Transverse colon (tissue), 4 donors: ENCODE measurements at regions not wholly inside any gene's neighbourhood (a gene's known extent, or its start where the extent isn't known, plus 50 kb on each side); places are given as distances from the start of the nearest gene placed in this dataset.

Experiments used
- DNase-seq: peaks from one replicate; pipeline ENCODE4 v3.0.0-alpha.2; 2019
- H3K27ac ChIP-seq, 4 donors: fragments of 200-600 bp; sonication (generic); 2 replicates each; pipeline ENCODE4 v1.5.1; 2016 to 2018; ENCODE audit warnings: inconsistent platforms in 4 of 4
- H3K27me3 ChIP-seq: fragments of 200-600 bp; sonication (generic); 2 replicates; pipeline ENCODE4 v1.5.1; 2017; ENCODE audit warnings: inconsistent platforms
- H3K36me3 ChIP-seq, 4 donors: fragments of 200-600 bp; sonication (generic); 2 replicates each; pipeline ENCODE4 v1.5.1; 2017 to 2019; ENCODE audit warnings: inconsistent platforms in 4 of 4
- H3K4me1 ChIP-seq, 4 donors: fragments of 200-600 bp; sonication (generic); 2 replicates each; pipeline ENCODE4 v1.5.1; 2017 to 2020; ENCODE audit warnings: inconsistent platforms in 4 of 4
- H3K4me3 ChIP-seq, 4 donors: fragments of 200-600 bp; sonication (generic); 1 replicate in 1 of 4; 2 replicates in 3 of 4; pipeline versions ENCODE4 v1.5.1 to v1.6.1; 2017 to 2019; ENCODE audit warnings: inconsistent platforms in 4 of 4
- H3K9me3 ChIP-seq, 2 donors: fragments of 200-600 bp; sonication (generic); 2 replicates each; pipeline ENCODE4 v1.5.1; 2017 to 2019; ENCODE audit warnings: inconsistent platforms in 2 of 2
- CTCF ChIP-seq, 5 experiments: fragments of 200-600 bp in 3 of 5; fragments of 450-650 bp in 2 of 5; sonication (generic) in 3 of 5; IDR thresholded peaks; 1 replicate in 2 of 5; 2 replicates in 3 of 5; pipeline ENCODE4 v1.5.1; 2016 to 2017; ENCODE audit warnings: antibody characterized with exemption in 5 of 5, inconsistent platforms in 3 of 5, mild to moderate bottlenecking in 2 of 5, moderate library complexity in 1 of 5
- EP300 ChIP-seq: sonication (generic); formaldehyde crosslinking; IDR thresholded peaks from one replicate; pipeline ENCODE4 v1.6.1; 2017; ENCODE audit warnings: antibody characterized with exemption, low read depth
- POLR2A ChIP-seq: fragments of 450-650 bp; IDR thresholded peaks from one replicate; pipeline ENCODE4 v1.6.1; 2016; ENCODE audit warnings: antibody characterized with exemption, mild to moderate bottlenecking, moderate library complexity
- POLR2AphosphoS5 ChIP-seq, 3 donors: sonication (generic); formaldehyde crosslinking; IDR thresholded peaks; one replicate each; pipeline ENCODE4 v1.6.1; 2016; ENCODE audit warnings: antibody characterized with exemption in 3 of 3
- WGBS, 2 donors: methylation state at CpG; one replicate each; pipeline ENCODE4 v1.1.5; 2018; ENCODE audit warnings: low coverage in 1 of 2; 5-methylcytosine and 5-hydroxymethylcytosine counted together
- in situ Hi-C, 4 donors: fragments of 200-750 bp; cut with MboI; loops; one replicate each; pipeline versions ENCODE4 v1.15.0 to v1.15.1; 2017; ENCODE audit warnings: low sequenced_read_pairs in 3 of 4, low pct_ligation_motif_present in 1 of 4, low pct_unique_long_range_greater_than_20kb in 1 of 4
- intact Hi-C: fragments of 100-400 bp; cut with DNase I; formaldehyde crosslinking; loops from one replicate; pipeline ENCODE4 v1.15.1; 2023; ENCODE audit warnings: low total_unique reads

GRCh38 chr3:144252896-144253295 lies 281.3 kb downstream of the DIPK2A start:
- intact Hi-C loops (no loop called here), in situ Hi-C loops (no loop called here)
- TF ChIP-seq CTCF (IDR thresholded peaks at IDR 0.05), result no peak
- no peak for TF ChIP-seq EP300
- TF ChIP-seq POLR2A, result no peak
- TF ChIP-seq POLR2AphosphoS5 (IDR thresholded peaks at IDR 0.05), result no peak
- H3K9me3 ChIP-seq, result no peaks in the 10 kb centered on the region
- H3K4me3 ChIP-seq, result no peak overlapping the region
- no peak overlapping the region for H3K27ac ChIP-seq
- H3K4me1 ChIP-seq, result no peaks in the 10 kb centered on the region
- 58 to 59% methylated on average over 3 of the region's 3 CpGs for WGBS, 2 donors
- H3K36me3 ChIP-seq, result no peaks in the 10 kb centered on the region
- DNase-seq, result no peak
- H3K27me3 ChIP-seq, result no peaks in the 10 kb centered on the region

- no peak for TF ChIP-seq EP300
- TF ChIP-seq POLR2AphosphoS5 (IDR thresholded peaks at IDR 0.05), result no peak
- 68 to 79% methylated on average over 2 of the region's 2 CpGs for WGBS, 2 donors
- Histone ChIP-seq H3K4me1 (no peaks in the 10 kb centered on the region), H3K36me3 (no peaks in the 10 kb centered on the region), H3K27ac (no peak overlapping the region), H3K9me3 (no peaks in the 10 kb centered on the region), H3K4me3 (no peak overlapping the region), H3K27me3 (no peaks in the 10 kb centered on the region)
- intact Hi-C loops (no loop called here), in situ Hi-C loops (no loop called here)
- no peak for DNase-seq
These were observed 285.8 kb downstream of the DIPK2A start for GRCh38 chr3:144257381-144257780.

GRCh38 chr3:144259267-144259666 lies 287.6 kb downstream of the DIPK2A start:
- intact Hi-C loops, result no loop called here
- no peaks in the 10 kb centered on the region for H3K36me3 ChIP-seq
- H3K4me1 ChIP-seq, result no peaks in the 10 kb centered on the region
- H3K27ac ChIP-seq, result no peak overlapping the region
- TF ChIP-seq POLR2A (no peak), POLR2AphosphoS5 (IDR thresholded peaks at IDR 0.05) (no peak), CTCF (IDR thresholded peaks at IDR 0.05) (no peak), EP300 (no peak)
- H3K9me3 ChIP-seq, result no peaks in the 10 kb centered on the region
- H3K27me3 ChIP-seq, result no peaks in the 10 kb centered on the region
- H3K4me3 ChIP-seq, result no peak overlapping the region
- WGBS, 2 donors, result 83 to 90% methylated on average over 1 to 2 of the region's 2 CpGs
- in situ Hi-C loops, result no loop called here
- no peak for DNase-seq

- H3K4me1 ChIP-seq, result no peaks in the 10 kb centered on the region
- in situ Hi-C loops, result no loop called here
- TF ChIP-seq POLR2AphosphoS5 (IDR thresholded peaks at IDR 0.05) (no peak), EP300 (no peak), POLR2A (no peak), CTCF (IDR thresholded peaks at IDR 0.05) (no peak)
- intact Hi-C loops, result no loop called here
- H3K9me3 ChIP-seq, result no peaks in the 10 kb centered on the region
- DNase-seq, result no peak
- no peaks in the 10 kb centered on the region for H3K27me3 ChIP-seq
- H3K36me3 ChIP-seq, result no peaks in the 10 kb centered on the region
- no peak overlapping the region for H3K27ac ChIP-seq
- no peak overlapping the region for H3K4me3 ChIP-seq
These were observed 292.1 kb downstream of the DIPK2A start for GRCh38 chr3:144263706-144264105.

GRCh38 chr3:144264350-144264749 lies 292.7 kb downstream of the DIPK2A start:
- intact Hi-C loops (no loop called here), in situ Hi-C loops (no loop called here)
- H3K27ac ChIP-seq, result no peak overlapping the region
- H3K4me3 ChIP-seq, result no peak overlapping the region
- H3K4me1 ChIP-seq, result no peaks in the 10 kb centered on the region
- WGBS, 2 donors, result 76 to 94% methylated on average over 3 of the region's 3 CpGs
- no peaks in the 10 kb centered on the region for H3K36me3 ChIP-seq
- DNase-seq, result no peak
- H3K9me3 ChIP-seq, result no peaks in the 10 kb centered on the region
- H3K27me3 ChIP-seq, result no peaks in the 10 kb centered on the region
- no peak for TF ChIP-seq POLR2AphosphoS5 (IDR thresholded peaks at IDR 0.05)
- no peak for TF ChIP-seq POLR2A
- TF ChIP-seq CTCF (IDR thresholded peaks at IDR 0.05), result no peak
- TF ChIP-seq EP300, result no peak
